ENCODE measurements at regions not wholly inside any gene's neighbourhood (a gene's known extent, or its start where the extent isn't known, plus 50 kb on each side); places are given as distances from the start of the nearest gene placed in this dataset.

DNA sequence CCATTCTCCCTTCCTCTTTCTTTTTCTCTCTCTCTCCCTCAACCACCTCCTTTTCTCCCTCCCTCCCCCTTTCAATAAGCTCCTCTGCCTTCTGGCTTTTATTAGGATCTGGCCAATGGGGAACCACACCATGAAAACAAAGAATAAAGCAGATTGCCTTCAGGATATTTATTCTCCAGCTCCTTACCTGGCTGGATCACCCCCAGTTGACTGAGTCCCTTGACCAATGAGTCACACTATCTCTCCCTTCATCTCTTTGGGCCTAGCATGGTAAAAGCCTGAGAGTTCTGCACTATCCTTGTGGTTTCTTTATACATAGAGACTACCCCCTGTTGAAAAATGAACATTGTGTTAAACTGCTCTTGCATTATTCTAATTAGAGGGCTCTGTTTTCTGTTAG, 476.8 kb downstream of the EPHA7 start:
- FAIRE-seq, result no peak

DNA sequence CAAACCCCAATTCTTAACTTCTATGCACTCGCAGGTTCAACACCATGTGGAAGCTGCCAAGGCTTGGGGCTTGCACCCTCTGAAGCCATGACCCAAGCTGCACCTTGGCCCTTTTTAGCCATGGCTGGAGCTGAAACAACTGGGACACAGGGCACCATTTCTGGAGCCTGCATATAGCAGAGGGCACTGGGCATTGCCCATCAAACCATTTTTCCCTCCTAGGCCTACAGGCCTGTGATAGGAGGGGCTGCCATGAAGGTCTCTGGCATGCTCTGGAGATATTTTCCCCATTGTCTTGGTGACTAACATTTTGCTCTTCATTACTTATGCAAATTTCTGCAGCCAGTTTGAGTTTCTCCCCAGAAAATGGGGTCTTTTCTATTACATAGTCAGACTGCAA, 484.7 kb downstream of the EPHA7 start:
- FAIRE-seq, result no peak

DNA sequence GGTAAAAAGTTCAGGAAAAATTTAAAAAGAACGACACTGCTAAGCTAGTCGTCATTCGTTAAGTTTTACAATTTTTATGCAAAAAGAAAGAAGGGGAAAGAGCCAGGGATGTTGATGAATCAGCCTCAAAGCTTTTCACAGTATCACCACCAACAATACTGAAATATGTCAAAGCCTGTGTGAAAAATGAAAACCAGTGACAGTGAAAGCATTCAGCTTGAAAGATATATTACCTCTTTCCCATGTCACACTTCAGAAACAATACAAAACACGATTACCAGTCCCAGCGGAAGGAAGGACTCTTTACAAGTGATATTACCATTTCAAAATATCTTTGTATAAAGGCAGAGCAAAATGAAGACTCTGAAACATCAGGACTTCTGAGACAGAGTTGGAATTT, 489.2 kb downstream of the EPHA7 start:
- no peak for FAIRE-seq

DNA sequence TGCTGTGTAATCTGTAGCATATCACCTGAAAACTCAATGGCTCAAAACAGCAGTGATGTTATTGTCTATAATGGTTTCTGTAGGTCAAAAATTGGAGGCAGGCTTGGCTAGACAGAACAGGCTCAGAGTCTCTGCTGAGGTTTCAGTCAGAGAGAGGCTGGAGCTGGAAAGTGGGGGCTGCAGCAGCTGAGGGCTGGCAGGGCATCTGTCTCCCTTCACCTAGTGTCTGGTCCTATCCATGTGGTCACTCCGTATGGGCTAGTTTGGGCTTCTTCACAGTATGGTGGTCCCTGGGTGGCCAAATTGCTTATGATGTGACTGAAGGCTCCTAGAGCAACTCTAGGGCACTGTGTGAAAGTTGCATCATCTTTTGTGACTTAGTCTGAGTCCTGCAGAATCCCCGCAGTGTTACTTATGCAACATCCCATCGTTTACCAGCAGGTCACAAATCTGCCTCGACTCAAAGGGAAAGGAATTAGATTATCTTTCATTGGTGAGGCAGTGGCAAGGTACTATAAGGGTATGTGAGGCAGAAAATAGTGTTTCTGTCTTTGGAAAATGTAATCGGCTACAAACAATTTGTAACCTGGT, 497.0 kb downstream of the EPHA7 start:
- FAIRE-seq, result no peak

- no peak for FAIRE-seq
These were observed 503.9 kb downstream of the EPHA7 start for GRCh38 chr6:92915466-92915865.

DNA sequence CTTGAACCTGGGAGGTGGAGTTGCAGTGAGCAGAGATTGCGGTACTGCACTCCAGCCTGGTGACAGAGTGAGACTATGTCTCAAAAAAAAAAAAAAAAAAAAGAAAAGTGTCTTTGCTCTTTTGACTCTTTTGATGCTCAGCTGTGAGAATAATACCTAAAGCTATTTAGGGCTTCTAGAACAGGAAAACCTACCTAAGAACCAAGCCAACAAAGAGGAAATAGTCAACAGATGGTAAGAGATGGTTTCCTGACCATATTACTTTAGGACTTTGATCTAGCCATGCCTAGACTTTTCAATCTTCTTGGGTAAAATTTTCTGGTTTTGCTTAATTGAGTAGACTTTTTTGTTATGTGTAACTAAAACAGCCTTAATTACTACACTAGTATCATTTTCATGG, 508.1 kb downstream of the EPHA7 start:
- FAIRE-seq, result no peak

GRCh38 chr6:92910646-92911045, 508.7 kb downstream of the EPHA7 start:
- no peak for FAIRE-seq

GRCh38 chr6:92906385-92906784, 513.0 kb downstream of the EPHA7 start:
- FAIRE-seq, result no peak

- FAIRE-seq, result no peak
These were observed 525.6 kb downstream of the EPHA7 start for GRCh38 chr6:92893741-92894140.

DNA sequence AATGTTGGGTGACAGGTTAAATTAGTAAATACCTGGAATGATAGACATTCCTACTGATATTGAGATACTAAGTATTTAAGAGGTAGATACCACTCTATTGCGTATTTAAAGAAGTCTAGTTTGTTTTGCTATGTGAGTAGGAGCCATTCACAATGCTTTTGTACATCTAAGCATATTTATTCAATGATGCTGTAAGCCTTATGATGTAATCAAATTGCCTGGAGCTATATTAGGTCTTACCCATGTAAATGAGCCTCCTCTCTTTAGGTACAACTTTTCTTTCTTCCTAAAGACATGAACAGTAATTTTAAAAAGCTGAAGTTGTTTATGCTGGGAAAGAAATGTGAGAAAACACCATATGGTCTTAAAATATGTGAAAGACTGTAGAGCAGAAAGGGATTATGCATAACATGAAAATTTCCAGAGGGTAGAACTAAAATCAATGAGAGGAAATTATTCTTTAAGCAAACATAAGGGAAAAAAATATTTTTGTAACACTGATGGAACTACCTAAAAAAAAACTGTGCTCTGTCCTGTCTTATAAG, 526.7 kb downstream of the EPHA7 start:
- no peak for FAIRE-seq

DNA sequence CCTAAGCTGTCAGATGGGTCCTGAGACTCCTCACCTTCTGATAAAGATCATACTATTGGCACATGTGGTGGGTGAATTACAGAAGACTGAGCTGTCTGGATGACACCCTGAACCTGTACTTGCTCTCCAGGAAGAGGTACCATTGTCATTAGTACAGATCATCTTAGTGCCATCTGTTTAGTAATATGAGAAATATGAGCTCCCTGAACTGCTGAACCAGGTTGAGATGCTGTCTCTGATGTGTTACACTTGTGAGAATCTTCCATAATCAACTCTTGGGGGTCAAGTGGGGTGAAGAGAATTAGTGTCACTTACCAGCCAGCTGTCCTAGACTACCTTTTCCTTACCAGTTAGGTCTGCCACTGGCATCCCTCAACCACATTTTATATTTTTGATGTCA, 531.0 kb downstream of the EPHA7 start:
- no peak for FAIRE-seq

GRCh38 chr6:92887871-92888270, 531.5 kb downstream of the EPHA7 start:
- FAIRE-seq, result no peak

DNA sequence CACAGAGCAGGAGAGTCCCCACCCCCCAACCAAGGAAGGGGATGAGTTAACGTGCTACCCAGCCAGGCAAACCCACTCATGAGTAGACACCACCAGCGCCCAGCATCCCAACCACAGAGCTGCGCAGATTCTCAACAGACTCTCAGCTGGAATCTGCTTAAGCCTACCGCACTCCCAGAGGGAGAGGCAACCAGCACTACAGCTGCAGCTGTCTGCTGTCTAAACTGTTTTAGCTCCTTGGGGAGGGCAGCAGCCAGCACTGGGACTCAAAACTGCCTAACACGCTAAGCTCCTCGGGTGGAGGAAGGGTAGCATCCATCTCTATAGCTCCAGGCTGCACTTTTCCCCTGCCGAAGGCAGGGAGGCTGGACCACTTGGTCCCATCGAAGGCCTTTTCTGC, 539.8 kb downstream of the EPHA7 start:
- FAIRE-seq, result no peak

GRCh38 chr6:92864966-92865555, 554.3 kb downstream of the EPHA7 start:
- no peak for FAIRE-seq

DNA sequence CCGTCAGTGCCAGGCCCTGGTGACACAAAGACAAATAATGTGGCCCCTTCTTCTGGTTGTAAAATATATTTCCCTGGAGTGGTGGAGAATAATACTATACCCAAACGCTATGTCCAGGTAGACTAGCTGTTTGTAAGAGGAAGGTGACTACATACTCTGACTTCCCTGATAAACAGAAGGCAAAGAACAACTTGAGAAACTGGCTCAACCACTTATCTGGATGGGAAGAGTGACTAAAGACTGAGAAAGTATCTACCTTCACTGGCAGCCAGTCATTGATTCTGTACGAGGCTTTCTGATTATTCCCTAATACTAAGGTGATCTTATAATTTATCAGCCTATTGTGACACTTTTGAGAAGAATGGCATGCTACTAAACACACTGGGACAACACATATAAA, 569.7 kb downstream of the EPHA7 start:
- FAIRE-seq, result no peak

GRCh38 chr6:92848901-92849300, 570.5 kb downstream of the EPHA7 start:
- FAIRE-seq, result no peak

GRCh38 chr6:92848459-92848858, 570.9 kb downstream of the EPHA7 start:
- no peak for FAIRE-seq

DNA sequence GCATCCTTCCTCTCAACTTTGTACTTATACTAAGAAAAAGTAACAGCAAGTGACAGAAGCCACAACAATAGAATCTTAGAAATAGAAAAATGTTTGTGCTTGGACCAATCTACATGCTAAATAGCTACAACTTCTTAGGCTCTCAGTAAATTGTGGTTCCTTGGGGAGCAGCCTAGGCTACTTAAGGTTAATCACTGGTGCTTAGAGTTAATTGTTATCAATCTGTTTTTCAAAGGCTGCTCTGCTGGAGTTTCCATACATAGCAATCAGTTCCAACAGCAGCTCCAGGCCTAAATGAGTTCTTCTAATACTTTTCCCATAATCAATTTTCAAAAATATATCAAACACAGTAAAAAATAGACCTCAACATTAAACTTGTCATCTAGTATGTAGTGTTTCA, 571.4 kb downstream of the EPHA7 start:
- no peak for FAIRE-seq

GRCh38 chr6:92840246-92840930, 579.0 kb downstream of the EPHA7 start:
- no peak for FAIRE-seq

GRCh38 chr6:92828788-92829187, 590.6 kb downstream of the EPHA7 start:
- no peak for FAIRE-seq

DNA sequence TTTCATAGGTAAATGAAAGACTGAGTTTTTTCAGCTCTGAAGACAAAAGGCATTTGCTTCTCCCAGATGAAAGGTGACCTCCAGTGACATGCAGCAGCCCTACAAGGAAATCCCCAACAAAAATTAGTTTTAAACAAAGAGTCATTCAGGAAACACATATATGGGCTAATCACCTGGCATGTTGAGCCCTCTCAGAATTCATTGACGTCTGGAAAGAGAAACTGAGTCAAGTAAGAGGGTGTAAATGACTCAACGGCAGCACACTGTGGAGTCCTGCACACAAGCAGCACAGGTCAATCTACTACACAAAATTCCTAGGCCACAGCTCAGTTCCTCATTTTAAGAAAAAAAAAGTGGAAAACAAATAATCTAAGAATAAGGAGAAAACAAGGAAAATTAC, 592.3 kb downstream of the EPHA7 start:
- FAIRE-seq, result no peak

GRCh38 chr6:92826633-92827032, 592.7 kb downstream of the EPHA7 start:
- no peak for FAIRE-seq

- FAIRE-seq, result no peak
These were observed 597.1 kb downstream of the EPHA7 start for GRCh38 chr6:92822222-92822621.

- no peak for FAIRE-seq
These were observed 598.8 kb downstream of the EPHA7 start for GRCh38 chr6:92820601-92821000.

Data from TTC549 (cell line).